ENCODE measurements at regions not wholly inside any gene's neighbourhood (a gene's known extent, or its start where the extent isn't known, plus 50 kb on each side); places are given as distances from the start of the nearest gene placed in this dataset.

- no peak for DNase-seq
Measured at GRCh38 chr5:3827624-3828023, 232.0 kb downstream of the IRX1 start.

GRCh38 chr5:3828761-3829160 lies 233.1 kb downstream of the IRX1 start:
- no peak for DNase-seq

GRCh38 chr5:3833566-3833965 lies 237.9 kb downstream of the IRX1 start:
- DNase-seq, result no peak

GRCh38 chr5:3835811-3836210 lies 240.2 kb downstream of the IRX1 start:
- DNase-seq, result no peak

GRCh38 chr5:3836528-3836927 lies 240.9 kb downstream of the IRX1 start:
- no peak for DNase-seq

GRCh38 chr5:3837506-3837905 lies 241.9 kb downstream of the IRX1 start:
- DNase-seq, result no peak

- DNase-seq, result no peak
Measured at GRCh38 chr5:3839151-3839550, 243.5 kb downstream of the IRX1 start.

- DNase-seq, result no peak
Measured at GRCh38 chr5:3842591-3842990, 247.0 kb downstream of the IRX1 start.

GRCh38 chr5:3843706-3844105 lies 248.1 kb downstream of the IRX1 start:
- no peak for DNase-seq

GRCh38 chr5:3844266-3844665 lies 248.6 kb downstream of the IRX1 start:
- no peak for DNase-seq

- DNase-seq, result no peak
Measured at GRCh38 chr5:3845230-3845629, 249.6 kb downstream of the IRX1 start.

GRCh38 chr5:3852161-3852916 lies 256.7 kb downstream of the IRX1 start:
- no peak for DNase-seq

- no peak for DNase-seq
Measured at GRCh38 chr5:3853362-3853761, 257.7 kb downstream of the IRX1 start.

GRCh38 chr5:3854188-3854821 lies 258.7 kb downstream of the IRX1 start:
- DNase-seq, result no peak

GRCh38 chr5:3856036-3856435 lies 260.4 kb downstream of the IRX1 start:
- DNase-seq, result no peak

GRCh38 chr5:3858524-3858923 lies 262.9 kb downstream of the IRX1 start:
- DNase-seq, result no peak

GRCh38 chr5:3862906-3863305 lies 267.3 kb downstream of the IRX1 start:
- DNase-seq, result no peak

GRCh38 chr5:3875144-3875543 lies 279.5 kb downstream of the IRX1 start:
- no peak for DNase-seq

GRCh38 chr5:3878267-3878666 lies 282.6 kb downstream of the IRX1 start:
- DNase-seq, result no peak

- no peak for DNase-seq
Measured at GRCh38 chr5:3883040-3883439, 287.4 kb downstream of the IRX1 start.

- no peak for DNase-seq
Measured at GRCh38 chr5:3886524-3887451, 291.2 kb downstream of the IRX1 start.

- DNase-seq, result no peak
Measured at GRCh38 chr5:3888310-3888709, 292.7 kb downstream of the IRX1 start.

GRCh38 chr5:3889412-3890142 lies 293.9 kb downstream of the IRX1 start:
- no peak for DNase-seq
